GM12878 (cell line): ENCODE measurements at regions not wholly inside any gene's neighbourhood (a gene's known extent, or its start where the extent isn't known, plus 50 kb on each side); places are given as distances from the start of the nearest gene placed in this dataset.

Source experiments
- ATAC-seq: fragments of 200-7000 bp; cut with Tn5 transposase; 3 replicates; pipeline ENCODE4 v1.9.1; 2020; ENCODE audit warnings: mild to moderate bottlenecking, moderate library complexity
- BruUV-seq: library from RNA; stranded (reverse); fragments of 400-500 nt; replicated peaks from 2 replicates; lab custom pipeline; 2021; lab: Mats Ljungman, UMichigan
- CTCF ChIA-PET: fragments of 300-600 bp; sonication (Branson Sonifier 250); formaldehyde crosslinking; extraction: SDS; loops from one replicate; lab custom pipeline; 2021; ENCODE audit warnings: inconsistent platforms; lab: Yijun Ruan, JAX
- POLR2A ChIA-PET: fragments of 350-600 bp; formaldehyde crosslinking; extraction: SDS; loops from one replicate; lab custom pipeline; 2021; ENCODE audit warnings: inconsistent platforms; lab: Charles Lee
- RAD21 ChIA-PET: fragments of 300-600 bp; sonication (Branson Sonifier 250); formaldehyde crosslinking; loops from one replicate; lab custom pipeline; 2023; ENCODE audit warnings: antibody characterized with exemption; ENCODE audit not compliant: unreplicated experiment; lab: Charles Lee
- SMC1A ChIA-PET: fragments of 300-600 bp; sonication (Branson Sonifier 250); formaldehyde crosslinking; loops from one replicate; lab custom pipeline; 2023; ENCODE audit not compliant: unreplicated experiment, uncharacterized antibody; lab: Charles Lee
- DNase-seq: peaks from one replicate; pipeline ENCODE4 v3.0.0-alpha.2; 2011; ENCODE audit warnings: low read depth, low spot score
- FAIRE-seq: peaks from 3 replicates; lab custom pipeline; 2011; peaks lifted over from hg19 to GRCh38; lab: Jason Lieb, UNC
- H2AFZ ChIP-seq: 2 replicates; pipeline ENCODE4 v1.6.0; 2011; ENCODE audit warnings: low read depth, low read length, control low read depth; ENCODE audit not compliant: control insufficient read depth
- H3K27ac ChIP-seq: 2 replicates; pipeline ENCODE4 v1.5.1; 2011; ENCODE audit warnings: control low read depth; ENCODE audit not compliant: control insufficient read depth, insufficient read depth
- H3K27me3 ChIP-seq, 2 experiments: replicated peaks in 1 of 2; 2 replicates each; pipeline versions ENCODE4 v1.6.0 to v1.6.1; 2011; ENCODE audit warnings: low read length in 1 of 2; ENCODE audit not compliant: control insufficient read depth in 2 of 2, insufficient read depth in 2 of 2
- H3K36me3 ChIP-seq, 2 experiments: 2 replicates each; pipeline ENCODE4 v1.5.1; 2011; ENCODE audit warnings: low read length in 1 of 2; ENCODE audit not compliant: control insufficient read depth in 2 of 2, insufficient read depth in 2 of 2
- H3K4me1 ChIP-seq: 2 replicates; pipeline ENCODE4 v1.6.1; 2011; ENCODE audit warnings: mild to moderate bottlenecking, low read length, moderate library complexity, mixed read lengths; ENCODE audit not compliant: control insufficient read depth, insufficient read depth
- H3K4me2 ChIP-seq: 2 replicates; pipeline ENCODE4 v1.6.0; 2011; ENCODE audit warnings: control low read depth; ENCODE audit not compliant: control insufficient read depth, insufficient read depth
- H3K4me3 ChIP-seq: fragments of 200-600 bp; sonication (generic); 2 replicates; pipeline ENCODE4 v1.5.1; 2016
- H3K79me2 ChIP-seq: 2 replicates; pipeline ENCODE4 v1.6.0; 2011; ENCODE audit warnings: low read length; ENCODE audit not compliant: control insufficient read depth, insufficient read depth
- H3K9ac ChIP-seq: 2 replicates; pipeline ENCODE4 v1.8.0; 2011; ENCODE audit warnings: low read length, control low read depth, mixed read lengths; ENCODE audit not compliant: control insufficient read depth, insufficient read depth
- H3K9me3 ChIP-seq: replicated peaks from 3 replicates; pipeline ENCODE4 v1.5.1; 2011; ENCODE audit warnings: mild to moderate bottlenecking, low read length; ENCODE audit not compliant: control insufficient read depth, insufficient read depth
- H4K20me1 ChIP-seq: 2 replicates; pipeline ENCODE4 v1.6.0; 2011; ENCODE audit not compliant: control insufficient read depth, insufficient read depth
- CREB1 ChIP-seq: IDR thresholded peaks from 2 replicates; pipeline ENCODE4 v1.6.1; 2012; ENCODE audit warnings: low read depth, mild to moderate bottlenecking, inconsistent platforms
- IKZF1 ChIP-seq: fragments of 450-650 bp; conservative IDR thresholded peaks from 2 replicates; pipeline ENCODE4 v1.6.1; 2017; ENCODE audit warnings: antibody characterized with exemption, mild to moderate bottlenecking
- NFYB ChIP-seq: IDR thresholded peaks from 2 replicates; pipeline ENCODE4 v1.6.1; 2011; ENCODE audit warnings: low read depth, mild to moderate bottlenecking, low read length, improper control_type of control experiment, moderate library complexity; ENCODE audit not compliant: insufficient read depth
- RFX5 ChIP-seq: IDR thresholded peaks from 2 replicates; pipeline ENCODE4 v1.6.1; 2011; ENCODE audit warnings: low read depth, low read length, improper control_type of control experiment
- SIX5 ChIP-seq: IDR thresholded peaks from 2 replicates; pipeline ENCODE4 v1.6.1; 2011; ENCODE audit warnings: mild to moderate bottlenecking, low read depth, low read length, moderate library complexity; ENCODE audit not compliant: severe bottlenecking
- SKIL ChIP-seq: fragments of 450-650 bp; IDR thresholded peaks from 2 replicates; pipeline ENCODE4 v1.6.1; 2017; ENCODE audit warnings: mild to moderate bottlenecking, low read depth, inconsistent platforms; ENCODE audit not compliant: poor library complexity, severe bottlenecking
- WGBS: methylation state at CpG from one replicate; pipeline ENCODE4 v1.1.6; 2016; ENCODE audit warnings: low lambda C conversion rate; ENCODE audit not compliant: insufficient replicate concordance, insufficient coverage; ENCODE audit errors: missing lambda C conversion rate; 5-methylcytosine and 5-hydroxymethylcytosine counted together
- in situ Hi-C: fragments of 300-500 bp; cut with MboI; formaldehyde crosslinking; loops from 9 replicates; pipeline ENCODE4 v1.14.3; 2018; ENCODE audit warnings: mixed read lengths
- intact Hi-C: fragments of 100-400 bp; cut with micrococcal nuclease; formaldehyde crosslinking; loops from one replicate; pipeline ENCODE4 v1.14.2; 2022; ENCODE audit not compliant: unreplicated experiment

GRCh38 chr9:129434187-129434586, 186.7 kb downstream of the C9orf50 start:
- SMC1A ChIA-PET: no interaction called here
- H3K9me3 ChIP-seq: no peaks in the 10 kb centered on the region
- DNase-seq (no peak), ATAC-seq (no peak), FAIRE-seq (no peak)
- H3K36me3 ChIP-seq: no peaks in the 10 kb centered on the region
- H3K4me1 ChIP-seq: no peaks in the 10 kb centered on the region
- no peak overlapping the region for H2AFZ ChIP-seq
- in situ Hi-C loops: no loop called here
- no TSS peak for BruUV-seq
- H3K4me3 ChIP-seq: no peak overlapping the region
- H3K79me2 ChIP-seq: no peaks in the 10 kb centered on the region
- H3K27me3 ChIP-seq: peaks cover 15 to 28% of the 10 kb centered on the region in 2 experiments
- H3K9ac ChIP-seq: no peak overlapping the region
- no peak overlapping the region for H3K4me2 ChIP-seq
- POLR2A ChIA-PET: no interaction called here
- no peak overlapping the region for H3K27ac ChIP-seq
- RAD21 ChIA-PET: no interaction called here
- TF ChIP-seq NFYB (no peak), IKZF1 (0 out of 2 replicates have a peak, but pooled peaks have one; percentile 26), RFX5 (no peak), SIX5 (peak; percentile 40)
- H4K20me1 ChIP-seq: no peaks in the 10 kb centered on the region
- intact Hi-C loops: no loop called here
- 0% methylated on average over 2 of the region's 2 CpGs for WGBS
- CTCF ChIA-PET: no interaction called here

GRCh38 chr9:129432297-129433154, 188.4 kb downstream of the C9orf50 start:
- Histone ChIP-seq H3K9ac (no peak overlapping the region), H3K27me3 (peaks cover 6 to 13% of the 10 kb centered on the region in 2 experiments), H3K9me3 (no peaks in the 10 kb centered on the region), H4K20me1 (no peaks in the 10 kb centered on the region), H3K27ac (no peak overlapping the region), H3K4me3 (no peak overlapping the region), H3K36me3 (no peaks in the 10 kb centered on the region), H3K79me2 (no peaks in the 10 kb centered on the region), H3K4me1 (no peaks in the 10 kb centered on the region), H3K4me2 (no peak overlapping the region), H2AFZ (no peak overlapping the region)
- CTCF ChIA-PET: interaction anchor here (0.6 kb wide), 1 partner anchor 192 kb away, joined by 3 read pairs; no protein-coding TSS in a partner anchor
- ATAC-seq (no peak), FAIRE-seq (no peak), DNase-seq (no peak)
- WGBS: 26% methylated on average over 15 of the region's 15 CpGs
- RAD21 ChIA-PET: interaction anchor here (0.6 kb wide), 1 partner anchor 10 kb away, joined by 3 read pairs; no protein-coding TSS in a partner anchor
- intact Hi-C loops: no loop called here
- SMC1A ChIA-PET: interaction anchor here (1.2 kb wide), 1 partner anchor 48 kb away, joined by 3 read pairs; no protein-coding TSS in a partner anchor
- TF ChIP-seq IKZF1: no peak
- no peak for TF ChIP-seq CREB1
- no peak for TF ChIP-seq SKIL
- BruUV-seq: no TSS peak
- in situ Hi-C loops: no loop called here
- POLR2A ChIA-PET: interaction anchor here (0.5 kb wide), 1 partner anchor 17 kb away, joined by 5 read pairs; no protein-coding TSS in a partner anchor
